Endometrium (tissue), 2 donors: ENCODE measurements at regions not wholly inside any gene's neighbourhood (a gene's known extent, or its start where the extent isn't known, plus 50 kb on each side); places are given as distances from the start of the nearest gene placed in this dataset.

Source experiments
- FAIRE-seq: peaks from 2 replicates; lab custom pipeline; 2012; peaks lifted over from hg19 to GRCh38; lab: Jason Lieb, UNC
- donor health status: control.
- donor health status: control.

DNA sequence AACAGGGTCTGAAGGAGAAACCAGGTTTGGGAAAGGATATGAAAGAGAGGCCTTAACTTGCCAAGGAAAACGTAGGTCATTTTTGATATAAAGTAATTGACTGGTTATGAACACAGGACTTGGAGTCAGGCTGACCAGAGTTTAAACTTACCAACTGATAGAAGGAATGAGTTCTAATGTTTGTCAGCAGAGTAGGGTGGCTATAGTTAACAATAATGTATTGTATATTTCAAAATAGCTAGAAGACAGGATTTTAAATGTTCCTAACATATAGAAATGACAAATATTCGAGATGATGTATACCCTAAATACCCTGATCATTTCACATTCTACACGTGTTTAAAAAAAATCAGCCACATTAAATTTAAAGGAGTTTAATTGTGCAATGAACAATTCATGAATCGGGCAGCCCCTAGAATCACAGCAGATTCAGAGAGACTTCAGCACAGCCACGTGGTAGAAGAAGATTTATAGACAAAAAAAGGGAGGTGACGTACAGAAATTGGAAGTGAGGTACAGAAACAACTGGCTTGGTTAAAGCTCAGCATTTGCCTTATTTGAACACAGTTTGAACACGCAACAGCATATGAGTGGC, 52.5 kb upstream of the PLEKHG7 start:
- FAIRE-seq, result no peak

DNA sequence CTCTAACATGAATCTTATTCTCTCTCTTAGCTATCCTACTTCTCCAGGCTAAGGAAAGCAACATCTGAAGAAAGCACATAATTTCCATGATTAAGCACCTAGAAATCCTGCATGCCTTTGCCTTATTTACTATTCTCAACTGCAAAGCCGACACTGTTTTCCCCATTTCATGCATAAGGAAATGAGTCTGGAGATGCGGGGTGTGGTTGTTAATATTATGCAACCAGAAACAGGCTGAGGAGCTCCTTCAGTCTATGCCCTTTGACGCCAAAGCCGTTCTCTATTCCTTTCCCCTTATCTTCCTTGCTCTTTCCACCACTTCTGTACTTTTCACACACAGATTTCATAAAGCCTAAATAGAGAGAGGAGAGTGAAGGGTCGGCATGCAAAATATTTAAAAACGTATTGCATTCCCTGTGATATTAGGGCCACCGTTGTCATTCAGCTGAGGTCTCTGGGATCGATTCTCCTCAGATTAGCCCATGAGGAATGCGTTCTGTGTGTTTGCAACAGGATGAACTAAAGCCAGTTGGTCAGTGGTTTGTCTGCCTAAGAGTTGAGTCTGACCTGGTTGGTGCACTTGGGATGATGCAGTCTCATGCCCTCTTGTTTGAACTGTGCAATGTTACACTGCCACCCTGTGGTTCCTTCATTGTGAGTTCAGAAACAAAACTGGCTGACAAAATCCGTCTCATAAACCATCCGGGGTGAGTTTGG, 53.1 kb upstream of the PLEKHG7 start:
- peak; percentile 80 for FAIRE-seq

- no peak for FAIRE-seq
Measured at GRCh38 chr12:92648242-92649031, 54.4 kb upstream of the PLEKHG7 start.

DNA sequence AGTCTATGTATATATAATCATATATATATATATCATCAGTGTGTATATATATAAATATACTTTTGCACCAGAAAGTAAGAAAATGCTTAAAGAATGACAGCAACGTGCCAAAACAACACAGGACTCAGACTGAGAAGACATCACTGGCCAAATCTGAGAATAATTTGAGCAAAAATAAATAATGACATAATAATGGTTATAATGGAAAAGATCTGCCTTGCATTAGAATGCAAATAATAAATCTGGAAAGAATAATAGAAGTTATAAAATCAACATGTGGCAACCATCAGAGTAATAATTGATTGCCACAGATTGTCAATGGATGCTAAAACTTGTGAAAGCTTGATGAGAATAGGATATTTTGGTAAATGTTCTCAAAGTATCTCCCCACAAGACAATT, 61.5 kb upstream of the PLEKHG7 start:
- FAIRE-seq, result no peak

DNA sequence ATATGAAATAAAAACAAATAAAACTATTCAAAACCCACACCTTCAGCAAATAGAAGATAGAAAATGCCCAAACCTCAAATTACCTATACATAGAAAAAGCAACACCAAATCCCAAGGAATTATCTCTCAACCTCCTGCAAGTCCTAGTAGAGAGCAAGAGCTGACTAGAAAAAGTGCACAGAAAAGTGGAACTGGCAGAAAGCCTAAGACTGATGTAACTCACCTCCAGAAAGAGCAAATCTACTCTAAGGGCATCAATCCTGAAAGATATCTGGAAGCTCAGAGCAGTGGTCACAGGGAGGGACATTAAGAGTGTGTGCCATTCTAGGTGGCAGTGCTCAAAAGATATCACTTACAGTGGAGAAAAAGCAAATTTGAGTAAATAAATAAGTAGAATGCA, 62.1 kb upstream of the PLEKHG7 start:
- no peak for FAIRE-seq

DNA sequence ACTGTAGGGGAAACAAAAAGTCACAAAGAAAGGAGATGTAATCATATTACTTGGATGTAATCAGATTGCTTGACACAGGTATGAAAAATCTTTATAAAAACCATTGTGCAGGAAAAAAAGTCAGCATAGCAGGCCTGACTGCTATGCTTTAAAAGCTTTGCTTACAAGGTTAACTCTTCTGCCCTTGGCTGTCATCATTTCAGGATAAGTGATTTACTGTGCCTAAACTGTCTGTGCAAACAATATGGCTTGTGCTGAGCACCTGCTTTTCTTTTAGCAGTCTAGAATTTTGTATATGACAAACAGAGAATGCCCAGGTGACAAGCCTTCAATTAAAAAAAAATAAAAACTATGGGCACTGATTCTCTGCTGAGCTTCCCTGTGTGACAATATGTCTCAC, 63.8 kb upstream of the PLEKHG7 start:
- FAIRE-seq, result no peak

DNA sequence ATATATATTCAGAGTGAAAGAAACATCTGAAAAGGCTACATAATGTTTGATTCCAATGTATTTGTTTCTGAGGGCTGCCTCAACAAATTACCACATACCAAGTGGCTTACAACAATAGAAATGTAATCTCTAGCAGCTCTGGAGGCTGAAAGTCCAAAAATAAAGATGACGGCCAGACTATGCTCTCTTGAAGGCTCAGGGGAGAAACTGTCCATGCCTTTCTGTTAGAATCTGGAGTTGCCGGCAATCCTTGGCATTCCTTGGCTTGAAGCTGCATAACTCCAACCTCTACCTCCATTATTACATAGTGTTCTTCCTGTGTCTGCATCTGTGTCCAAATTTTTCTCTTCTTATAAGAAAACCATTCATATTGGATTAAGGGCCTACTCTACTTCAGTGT, 68.1 kb upstream of the PLEKHG7 start:
- FAIRE-seq, result no peak

DNA sequence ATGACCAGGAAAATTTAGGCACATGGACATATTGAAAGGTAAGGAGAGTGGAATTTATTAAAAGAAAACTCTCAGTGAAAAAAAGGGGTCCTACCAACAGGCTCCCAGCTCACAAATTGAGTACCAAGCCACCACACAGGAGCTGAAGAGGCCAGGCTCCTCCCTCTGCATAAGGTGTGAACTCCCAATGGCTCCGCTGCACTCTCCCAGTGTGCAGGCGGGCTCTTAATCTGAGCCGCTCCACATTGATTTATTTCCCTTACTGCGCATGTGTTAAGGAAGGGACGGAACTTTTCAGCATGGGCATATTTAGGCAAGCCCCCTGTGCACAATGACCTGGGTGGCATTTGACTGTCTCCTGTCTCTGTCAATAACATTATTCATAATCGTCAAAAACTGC, 68.6 kb upstream of the PLEKHG7 start:
- FAIRE-seq, result no peak

GRCh38 chr12:92630968-92631367, 71.8 kb upstream of the PLEKHG7 start:
- FAIRE-seq, result no peak

- FAIRE-seq, result no peak
Measured at GRCh38 chr12:92629349-92630065, 73.3 kb upstream of the PLEKHG7 start.

DNA sequence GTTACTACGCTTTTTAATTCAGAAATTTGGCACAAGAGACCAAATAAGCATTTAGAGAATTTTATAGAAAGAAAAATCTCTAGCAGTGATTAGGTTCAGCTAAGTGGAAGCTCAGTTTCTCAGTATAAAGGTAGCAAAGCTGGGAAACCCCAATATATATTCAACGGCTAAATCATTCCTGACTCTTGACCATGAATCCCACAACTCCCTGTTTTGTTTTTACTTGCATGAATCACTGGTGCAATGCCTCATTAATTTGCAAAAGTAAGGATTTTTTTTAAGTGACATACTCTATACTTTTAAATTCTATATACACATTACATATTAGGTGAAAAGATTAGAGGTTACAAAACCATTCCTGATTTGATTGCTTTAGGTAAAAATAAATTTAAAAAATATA, 74.3 kb upstream of the PLEKHG7 start:
- peak; percentile 41 for FAIRE-seq

- FAIRE-seq, result no peak
Measured at GRCh38 chr12:92627511-92627910, 75.3 kb upstream of the PLEKHG7 start.

DNA sequence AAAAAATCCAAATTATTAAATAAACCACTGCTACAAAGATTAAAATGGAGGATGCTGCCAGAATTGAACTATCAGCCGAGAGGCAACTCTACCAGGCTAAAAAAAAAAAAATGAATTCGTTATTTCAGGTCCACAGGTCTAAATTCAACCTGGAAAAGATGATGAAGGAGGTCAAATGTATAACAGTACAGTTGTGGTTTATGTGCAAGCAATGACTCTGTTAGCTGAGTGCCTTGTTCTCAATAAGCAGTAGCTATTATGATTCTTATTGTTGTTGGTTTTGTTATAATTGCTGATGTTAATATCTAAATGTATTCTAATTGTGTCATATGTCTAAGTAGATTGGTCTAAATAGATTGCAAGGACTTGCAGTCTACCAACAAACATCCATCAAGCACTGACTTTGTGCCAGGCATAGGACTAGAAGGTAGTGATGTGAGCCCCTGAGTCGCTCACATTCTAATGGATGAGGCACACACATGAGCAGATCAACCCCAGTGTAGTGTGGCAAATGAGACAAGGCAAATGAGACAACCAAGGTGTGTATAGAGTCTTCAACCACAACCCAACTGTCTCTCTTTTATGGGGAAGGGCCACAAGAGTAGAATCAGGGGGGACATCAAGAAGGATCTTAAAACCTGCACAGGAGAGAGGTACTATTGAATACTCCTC, 77.0 kb upstream of the PLEKHG7 start:
- no peak for FAIRE-seq

DNA sequence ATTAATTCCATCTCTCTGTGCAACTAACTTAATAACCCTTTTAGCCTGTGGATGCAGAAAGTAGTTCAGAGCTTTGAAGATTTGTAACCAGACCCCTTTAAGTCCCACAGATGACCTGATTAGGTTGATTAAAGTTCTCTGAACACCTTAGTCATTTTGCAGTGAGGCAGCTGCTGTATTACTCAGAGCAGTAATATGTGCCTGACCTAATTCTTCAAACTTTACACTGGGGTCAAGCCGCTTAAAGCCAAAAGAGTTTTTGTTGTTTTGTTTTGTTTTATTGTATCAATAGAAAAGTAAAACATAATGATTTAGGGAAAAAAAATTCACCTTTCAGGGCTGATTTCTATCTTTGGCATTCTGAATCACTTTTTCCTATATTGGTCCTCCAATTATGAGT, 78.6 kb upstream of the PLEKHG7 start:
- FAIRE-seq, result no peak

GRCh38 chr12:92623386-92623785, 79.4 kb upstream of the PLEKHG7 start:
- FAIRE-seq, result no peak

DNA sequence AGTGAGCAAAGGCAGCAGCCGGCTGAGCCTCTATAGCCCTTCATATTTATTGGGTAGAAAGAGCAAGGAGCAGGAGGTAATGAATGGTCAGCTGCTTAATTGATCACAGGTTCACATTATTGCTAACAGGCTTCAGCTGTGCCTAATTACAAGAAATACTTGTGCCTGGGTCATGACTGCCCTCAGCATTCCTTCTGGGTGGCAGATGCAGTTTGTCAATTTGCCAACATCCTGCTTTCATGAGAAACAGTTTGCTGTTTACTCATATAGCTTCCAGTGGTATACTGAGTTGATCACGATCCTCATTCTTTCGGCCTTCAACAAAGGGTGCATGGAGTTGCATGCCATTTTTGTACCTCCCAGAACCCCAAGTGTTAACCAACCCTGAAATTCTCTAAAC, 81.0 kb upstream of the PLEKHG7 start:
- no peak for FAIRE-seq

- FAIRE-seq, result no peak
Measured at GRCh38 chr12:92621312-92621711, 81.5 kb upstream of the PLEKHG7 start.

- no peak for FAIRE-seq
Measured at GRCh38 chr12:92619730-92620684, 82.8 kb upstream of the PLEKHG7 start.

DNA sequence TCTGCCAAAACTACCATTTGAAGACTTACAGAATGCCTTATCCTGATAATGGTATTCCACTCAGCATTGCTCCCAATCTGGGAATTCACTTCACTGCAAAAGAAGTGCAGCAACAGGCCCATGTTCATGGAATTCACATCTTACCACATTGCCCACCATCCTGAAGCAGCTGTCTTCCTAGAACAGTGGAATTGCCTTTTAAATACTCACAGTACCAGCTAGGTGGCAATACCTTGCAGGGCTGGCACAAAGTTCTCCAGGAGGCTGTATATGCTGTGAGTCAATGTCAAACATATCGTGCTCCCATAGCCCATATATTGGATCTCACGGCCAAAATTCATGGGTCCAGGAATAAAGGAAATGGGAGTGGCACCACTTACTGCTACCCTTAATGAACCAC, 83.8 kb upstream of the PLEKHG7 start:
- FAIRE-seq, result no peak

DNA sequence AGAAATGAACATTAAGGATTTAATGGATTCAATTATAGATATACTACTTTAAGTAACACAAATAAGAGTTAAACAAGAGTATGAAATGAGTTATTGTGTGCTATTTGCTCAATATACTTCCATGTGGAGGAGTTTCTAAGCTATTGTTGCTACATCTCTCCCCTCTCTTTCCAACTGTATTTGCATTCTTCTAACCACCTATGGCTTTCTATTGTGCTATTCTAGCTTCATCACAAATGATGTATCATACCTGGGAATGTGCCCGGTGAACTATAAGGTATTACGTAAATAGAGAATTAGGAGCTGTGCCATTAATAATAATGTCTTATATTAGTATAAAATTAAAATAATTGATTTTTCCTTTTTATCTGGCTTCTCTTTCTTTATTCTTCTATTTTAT, 87.1 kb upstream of the PLEKHG7 start:
- no peak for FAIRE-seq

DNA sequence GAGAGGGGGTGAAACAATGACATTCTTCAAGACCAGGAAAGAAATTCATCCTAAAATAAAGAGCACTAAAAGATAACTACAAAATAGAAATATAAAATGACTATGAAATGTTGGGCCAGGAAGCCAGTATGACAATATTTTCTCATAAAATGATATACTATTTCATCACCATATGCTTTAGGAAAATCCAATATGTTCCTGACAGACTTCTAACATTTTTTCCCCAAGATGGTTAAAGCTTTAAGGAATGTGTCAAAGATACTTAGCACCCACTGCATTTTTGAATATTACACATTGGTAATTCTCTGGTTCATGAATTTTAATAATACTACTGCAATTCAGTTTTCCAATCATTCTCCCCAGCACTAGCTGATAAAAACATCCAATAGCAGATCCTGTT, 87.7 kb upstream of the PLEKHG7 start:
- FAIRE-seq, result no peak
